H9 (cell line): ENCODE measurements at regions not wholly inside any gene's neighbourhood (a gene's known extent, or its start where the extent isn't known, plus 50 kb on each side); places are given as distances from the start of the nearest gene placed in this dataset.

Experiments used
- DNase-seq: peaks from one replicate; pipeline ENCODE4 v3.0.0-alpha.2; 2017
- H2AFZ ChIP-seq: one replicate; pipeline ENCODE4 v1.6.1; 2013; ENCODE audit warnings: mild to moderate bottlenecking, low read length, control low read depth, moderate library complexity
- H2AK5ac ChIP-seq: 2 replicates; pipeline ENCODE4 v1.6.1; 2013; ENCODE audit warnings: low read length, control low read depth, mixed read lengths; ENCODE audit not compliant: insufficient read length
- H2BK120ac ChIP-seq: one replicate; pipeline ENCODE4 v1.6.1; 2013; ENCODE audit warnings: low read depth, mild to moderate bottlenecking, low read length, control low read depth, inconsistent platforms; ENCODE audit not compliant: poor library complexity, severe bottlenecking
- H2BK12ac ChIP-seq: 2 replicates; pipeline ENCODE4 v1.6.1; 2013; ENCODE audit warnings: low read length, control low read depth, mixed read lengths, low read depth; ENCODE audit not compliant: insufficient read length
- H2BK15ac ChIP-seq: 2 replicates; pipeline ENCODE4 v1.6.1; 2013; ENCODE audit warnings: low read depth, low read length, control low read depth
- H2BK20ac ChIP-seq: one replicate; pipeline ENCODE4 v1.6.1; 2013; ENCODE audit warnings: low read depth, mild to moderate bottlenecking, low read length, control low read depth, inconsistent platforms; ENCODE audit not compliant: poor library complexity, severe bottlenecking
- H2BK5ac ChIP-seq: 2 replicates; pipeline ENCODE4 v1.6.1; 2013; ENCODE audit warnings: low read length, control low read depth, mixed read lengths; ENCODE audit not compliant: insufficient read length
- H3K14ac ChIP-seq: 2 replicates; pipeline ENCODE4 v1.6.1; 2013; ENCODE audit warnings: low read length, control low read depth; ENCODE audit not compliant: insufficient read depth
- H3K18ac ChIP-seq: 2 replicates; pipeline ENCODE4 v1.6.1; 2013; ENCODE audit warnings: low read depth, mild to moderate bottlenecking, mixed read lengths, low read length, control low read depth; ENCODE audit not compliant: insufficient read length
- H3K23ac ChIP-seq: 2 replicates; pipeline ENCODE4 v1.6.1; 2013; ENCODE audit warnings: low read length, control low read depth, mixed read lengths, low read depth; ENCODE audit not compliant: insufficient read length
- H3K23me2 ChIP-seq: 2 replicates; pipeline ENCODE4 v1.6.1; 2013; ENCODE audit warnings: low read depth, mild to moderate bottlenecking, mixed read lengths, low read length, control low read depth; ENCODE audit not compliant: insufficient read length, poor library complexity, severe bottlenecking
- H3K27ac ChIP-seq: 2 replicates; pipeline ENCODE4 v1.5.1; 2013; ENCODE audit warnings: low read length, control low read depth, mixed read lengths, low read depth; ENCODE audit not compliant: insufficient read length
- H3K27me3 ChIP-seq: 2 replicates; pipeline ENCODE4 v1.6.1; 2013; ENCODE audit warnings: low read length, control low read depth, inconsistent platforms; ENCODE audit not compliant: insufficient read depth
- H3K4ac ChIP-seq: 2 replicates; pipeline ENCODE4 v1.6.1; 2013; ENCODE audit warnings: low read depth, mild to moderate bottlenecking, control low read depth, inconsistent platforms, low read length, moderate library complexity
- H3K4me1 ChIP-seq: 2 replicates; pipeline ENCODE4 v1.6.1; 2013; ENCODE audit warnings: low read length, control low read depth, inconsistent platforms; ENCODE audit not compliant: insufficient read depth
- H3K4me2 ChIP-seq: 2 replicates; pipeline ENCODE4 v1.6.1; 2013; ENCODE audit warnings: low read length, control low read depth, mixed read lengths; ENCODE audit not compliant: insufficient read length, insufficient read depth
- H3K56ac ChIP-seq: 2 replicates; pipeline ENCODE4 v1.6.1; 2013; ENCODE audit warnings: low read depth, mild to moderate bottlenecking, mixed read lengths, low read length, control low read depth; ENCODE audit not compliant: insufficient read length
- H3K79me1 ChIP-seq: 2 replicates; pipeline ENCODE4 v1.6.1; 2013; ENCODE audit warnings: low read depth, mild to moderate bottlenecking, moderate library complexity, low read length, control low read depth, inconsistent platforms; ENCODE audit not compliant: insufficient read depth, poor library complexity, severe bottlenecking
- H3K79me2 ChIP-seq: 2 replicates; pipeline ENCODE4 v1.6.1; 2013; ENCODE audit warnings: low read length, control low read depth, inconsistent platforms; ENCODE audit not compliant: insufficient read depth
- H3K9ac ChIP-seq: 2 replicates; pipeline ENCODE4 v1.6.1; 2013; ENCODE audit warnings: low read length, control low read depth, mixed read lengths; ENCODE audit not compliant: insufficient read length; ENCODE audit errors: extremely low read depth
- H3K9me3 ChIP-seq: one replicate; pipeline ENCODE4 v1.6.1; 2013; ENCODE audit warnings: low read depth, low read length, inconsistent platforms; ENCODE audit not compliant: control insufficient read depth
- H3T11ph ChIP-seq: one replicate; pipeline ENCODE4 v1.6.1; 2013; ENCODE audit warnings: mild to moderate bottlenecking, low read length, control low read depth, inconsistent platforms
- H4K20me1 ChIP-seq: one replicate; pipeline ENCODE4 v1.6.1; 2013; ENCODE audit not compliant: control insufficient read depth, insufficient read length, insufficient read depth
- H4K5ac ChIP-seq: 2 replicates; pipeline ENCODE4 v1.6.1; 2013; ENCODE audit warnings: low read depth, mild to moderate bottlenecking, mixed read lengths, low read length, control low read depth; ENCODE audit not compliant: insufficient read length
- H4K8ac ChIP-seq: replicated peaks from 2 replicates; pipeline ENCODE4 v1.6.1; 2013; ENCODE audit warnings: low read length, control low read depth, mixed read lengths, low read depth; ENCODE audit not compliant: insufficient read length
- H4K91ac ChIP-seq: 2 replicates; pipeline ENCODE4 v1.6.1; 2013; ENCODE audit warnings: low read depth, mild to moderate bottlenecking, moderate library complexity, mixed read lengths, low read length, control low read depth; ENCODE audit not compliant: insufficient read length
- H3K27ac Mint-ChIP-seq, 3 experiments: 2 replicates in 2 of 3; 3 replicates in 1 of 3; pipeline ENCODE4 v1.8.0; 2020 to 2021; ENCODE audit warnings: mixed read lengths in 3 of 3, mild to moderate bottlenecking in 1 of 3, moderate library complexity in 1 of 3
- H3K27me3 Mint-ChIP-seq: 2 replicates; pipeline ENCODE4 v1.8.0; 2021; ENCODE audit warnings: low read depth, mild to moderate bottlenecking, moderate library complexity, mixed read lengths
- H3K36me3 Mint-ChIP-seq, 3 experiments: 2 replicates in 2 of 3; 3 replicates in 1 of 3; pipeline ENCODE4 v1.8.0; 2020 to 2021; ENCODE audit warnings: low read depth in 3 of 3, mixed read lengths in 3 of 3; ENCODE audit not compliant: insufficient read depth in 1 of 3
- H3K4me1 Mint-ChIP-seq, 2 experiments: 2 replicates each; pipeline ENCODE4 v1.8.0; 2020; ENCODE audit warnings: mixed read lengths in 2 of 2
- H3K4me3 Mint-ChIP-seq, 2 experiments: 2 replicates in 1 of 2; 3 replicates in 1 of 2; pipeline ENCODE4 v1.8.0; 2020 to 2021; ENCODE audit warnings: mild to moderate bottlenecking in 2 of 2, mixed read lengths in 2 of 2, moderate library complexity in 1 of 2
- H3K9me3 Mint-ChIP-seq, 2 experiments: 2 replicates in 1 of 2; 3 replicates in 1 of 2; pipeline ENCODE4 v1.8.0; 2020; ENCODE audit warnings: mild to moderate bottlenecking in 2 of 2, mixed read lengths in 2 of 2, moderate library complexity in 1 of 2
- CTCF ChIP-seq: fragments of 200-600 bp; sonication (generic); conservative IDR thresholded peaks from 3 replicates; pipeline ENCODE4 v1.8.0; 2021; ENCODE audit warnings: antibody characterized with exemption, mild to moderate bottlenecking
- WGBS: extraction: QIAGEN DNeasy Blood & Tissue Kit; methylation state at CpG from one replicate; pipeline ENCODE4 v1.1.7; 2013; ENCODE audit warnings: missing lambda C conversion rate, low lambda C conversion rate, mixed read lengths; ENCODE audit not compliant: insufficient read length; ENCODE audit errors: extremely low coverage; 5-methylcytosine and 5-hydroxymethylcytosine counted together

DNA sequence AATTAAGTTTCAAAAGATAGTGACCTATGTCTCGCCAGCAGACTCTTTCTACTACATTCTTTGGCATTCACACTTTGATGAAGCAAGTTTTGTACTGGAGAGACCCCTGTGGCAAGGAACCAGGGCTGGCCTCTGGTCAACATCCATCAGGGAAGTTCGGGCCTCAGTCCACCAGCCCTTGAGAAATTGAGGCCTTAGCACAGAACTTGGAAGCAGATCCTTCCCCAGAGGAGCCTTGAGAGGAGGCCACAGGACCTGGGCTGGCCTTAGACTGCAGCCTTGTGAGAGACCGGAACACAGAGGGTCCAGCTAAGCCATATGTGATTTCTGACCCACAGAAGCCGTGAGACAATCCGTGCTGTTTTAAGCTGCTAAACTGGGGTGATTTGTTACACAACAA is 317.9 kb downstream of the ZSWIM6 start:
- Histone ChIP-seq H2BK5ac (no peak overlapping the region), H3K4ac (no peak overlapping the region), H3K27me3 (no peaks in the 10 kb centered on the region), H3T11ph (no peak overlapping the region), H3K23ac (no peak overlapping the region), H4K91ac (no peak overlapping the region), H3K79me1 (no peaks in the 10 kb centered on the region), H4K20me1 (no peaks in the 10 kb centered on the region), H2BK20ac (no peak overlapping the region), H3K9ac (no peak overlapping the region), H3K4me1 (no peaks in the 10 kb centered on the region; the same call in 1 of the 2 replicates), H3K56ac (no peak overlapping the region), H3K23me2 (no peaks in the 10 kb centered on the region), H2BK120ac (no peak overlapping the region), H3K79me2 (no peaks in the 10 kb centered on the region), H2AK5ac (no peak overlapping the region), H3K27ac (no peak overlapping the region), H3K9me3 (no peaks in the 10 kb centered on the region), H3K14ac (no peak overlapping the region), H4K8ac (no peak overlapping the region), H2BK12ac (no peak overlapping the region), H2AFZ (no peak overlapping the region), H3K18ac (no peak overlapping the region), H4K5ac (no peak overlapping the region), H3K4me2 (no peak overlapping the region), H2BK15ac (no peak overlapping the region)
- Mint-ChIP-seq H3K4me3 (no peak overlapping the region), H3K9me3 (no peaks in the 10 kb centered on the region; a peak in 1 of 5 replicates), H3K27ac (no peak overlapping the region), H3K27me3 (no peaks in the 10 kb centered on the region; the same call in 1 of the 2 replicates), H3K4me1 (peaks cover under 1% of the 10 kb centered on the region in 2 experiments; a peak in 2 of 4 replicates), H3K36me3 (no peaks in the 10 kb centered on the region)
- no peak for DNase-seq
- no peak for TF ChIP-seq CTCF
- WGBS: no CpG with 5 or more reads among the region's 5 CpGs
